Skeletal muscle cell (primary cell): ENCODE measurements at regions not wholly inside any gene's neighbourhood (a gene's known extent, or its start where the extent isn't known, plus 50 kb on each side); places are given as distances from the start of the nearest gene placed in this dataset.
A peak's percentile ranks its signal among the peaks of the same experiment; 100 is the strongest.
"Not testable (repeated sequence)": the region's sequence is repeated elsewhere in the genome, so short reads cannot be mapped to it uniquely, and the experiment has no call there.

ENCODE experiments used
- DNase-seq: peaks from one replicate; pipeline ENCODE4 v3.0.0-alpha.2; 2010; ENCODE audit warnings: low read depth
- H3K4me3 ChIP-seq: 2 replicates; pipeline ENCODE4 v1.5.1; 2011; ENCODE audit warnings: low read depth, mild to moderate bottlenecking, control low read depth, low read length, moderate library complexity

DNA sequence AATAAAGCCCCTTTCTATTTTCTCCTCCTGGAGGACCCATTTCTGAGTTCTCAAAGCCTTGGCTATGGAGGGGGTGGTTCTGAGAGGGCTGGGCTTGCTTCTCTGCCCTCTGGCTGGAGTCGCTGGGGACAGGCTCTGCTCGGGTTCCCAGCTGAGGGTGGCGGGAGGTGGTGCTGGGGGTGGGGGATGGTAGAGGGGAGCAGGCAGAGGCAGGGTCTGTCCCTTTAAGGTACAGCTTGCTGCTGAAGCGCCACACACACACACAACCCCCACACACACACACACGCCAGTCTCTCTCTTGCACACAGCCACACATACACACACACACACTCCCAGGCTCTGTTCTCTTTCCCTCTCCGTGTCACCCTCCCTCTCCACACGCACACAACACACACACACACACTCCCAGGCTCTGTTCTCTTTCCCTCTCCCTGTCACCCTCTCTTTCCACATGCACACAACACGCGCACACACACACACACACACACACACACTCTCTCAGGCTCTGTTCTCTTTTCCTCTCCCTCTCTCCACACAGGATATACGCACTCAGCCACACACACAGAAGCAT, 69.8 kb upstream of the SSBP3 start:
- DNase-seq, result no peak
- H3K4me3 ChIP-seq, result no peak overlapping the region

DNA sequence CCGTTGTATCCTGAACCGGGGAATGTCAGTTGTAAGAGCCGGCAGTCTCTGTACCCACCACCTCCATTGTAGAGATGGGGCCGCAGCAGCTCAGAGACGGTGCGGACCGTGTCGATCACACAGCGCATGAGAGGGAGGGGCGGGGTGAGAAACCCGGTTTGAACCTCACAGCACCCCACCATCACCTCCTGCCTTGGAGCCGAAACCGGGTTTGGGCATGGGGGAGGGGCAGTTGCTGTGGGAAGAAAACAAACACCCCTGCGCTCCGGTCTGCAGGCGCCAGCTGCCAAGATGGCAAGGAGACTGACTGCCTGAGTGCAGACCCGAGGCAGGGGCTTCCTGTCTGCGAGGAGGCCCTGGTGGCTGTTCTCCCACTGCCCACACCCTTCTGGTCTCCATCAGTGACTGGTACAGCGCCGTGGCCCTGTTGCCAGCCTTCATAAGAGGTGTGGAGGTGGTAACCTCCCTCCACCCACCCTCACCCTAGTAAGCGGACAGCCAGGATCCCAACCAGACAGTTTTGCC, 69.2 kb upstream of the SSBP3 start:
- no peak overlapping the region for H3K4me3 ChIP-seq
- no peak for DNase-seq

DNA sequence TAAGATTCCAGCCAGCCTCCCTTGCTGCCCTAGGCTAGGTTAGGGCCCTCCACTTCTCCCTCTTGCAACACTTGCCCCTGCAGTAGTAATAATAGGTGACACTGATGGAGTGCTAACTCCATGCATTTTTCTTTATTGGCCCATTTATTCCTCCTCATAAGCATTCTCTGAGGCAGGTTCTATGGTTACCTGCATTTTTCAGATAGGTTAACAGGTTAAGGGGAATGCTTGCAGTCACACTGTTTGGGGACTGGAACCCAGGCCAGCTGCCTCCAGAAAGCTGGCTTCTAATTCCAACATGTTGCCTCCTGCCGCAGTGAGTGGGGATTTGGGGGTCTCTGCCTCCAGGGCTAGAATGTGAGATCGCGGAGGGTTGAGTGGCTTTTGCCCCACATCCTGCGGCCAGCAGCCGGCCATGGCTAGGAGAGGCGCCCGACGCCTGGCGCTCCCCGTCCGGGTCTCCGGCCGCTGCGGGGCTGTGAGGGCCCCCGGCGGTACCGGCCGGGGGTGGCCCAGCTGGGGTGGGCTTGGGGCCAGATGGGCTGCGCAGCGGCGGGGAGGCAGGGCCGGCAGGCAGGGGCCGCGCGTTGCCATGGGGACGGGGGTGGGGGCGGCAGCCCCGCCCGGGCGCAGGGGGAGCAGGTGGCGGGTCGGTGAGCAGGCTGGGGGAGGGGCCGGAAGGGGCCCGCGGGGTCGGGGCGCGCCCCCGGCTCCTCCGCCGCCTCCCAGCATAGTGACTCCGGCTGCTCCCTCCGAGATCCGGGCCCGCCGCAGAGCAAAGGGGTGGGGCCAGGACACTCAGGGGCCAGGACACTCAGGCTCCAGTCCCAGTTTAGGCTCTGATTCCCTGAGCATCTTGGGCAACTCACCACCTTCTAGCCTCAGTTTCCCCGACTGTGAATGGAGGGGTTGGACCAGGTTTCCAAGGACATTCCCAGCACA, 68.4 kb upstream of the SSBP3 start:
- peak overlapping the region; percentile 23 for H3K4me3 ChIP-seq
- no peak for DNase-seq

DNA sequence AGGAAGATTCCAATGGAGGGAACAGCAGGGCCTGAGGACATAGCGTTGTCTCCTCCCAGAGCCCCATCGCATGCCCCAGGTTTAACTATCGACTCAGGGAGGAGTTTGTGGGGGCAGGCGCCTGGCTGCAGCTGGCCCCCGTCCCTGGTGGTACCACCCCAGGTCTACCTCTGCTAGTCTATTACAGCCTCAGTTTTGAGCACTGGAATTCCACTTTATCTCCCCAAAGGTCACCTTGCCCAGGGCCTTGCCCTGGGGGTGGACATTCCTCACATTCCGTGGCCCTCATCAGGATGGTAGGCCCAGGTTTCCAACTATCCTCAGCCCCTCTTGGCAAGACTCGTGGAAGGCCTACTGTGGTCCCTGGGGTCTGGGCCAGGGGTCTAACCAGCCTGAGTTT, 65.4 kb upstream of the SSBP3 start:
- H3K4me3 ChIP-seq, result no peak overlapping the region
- DNase-seq, result no peak

DNA sequence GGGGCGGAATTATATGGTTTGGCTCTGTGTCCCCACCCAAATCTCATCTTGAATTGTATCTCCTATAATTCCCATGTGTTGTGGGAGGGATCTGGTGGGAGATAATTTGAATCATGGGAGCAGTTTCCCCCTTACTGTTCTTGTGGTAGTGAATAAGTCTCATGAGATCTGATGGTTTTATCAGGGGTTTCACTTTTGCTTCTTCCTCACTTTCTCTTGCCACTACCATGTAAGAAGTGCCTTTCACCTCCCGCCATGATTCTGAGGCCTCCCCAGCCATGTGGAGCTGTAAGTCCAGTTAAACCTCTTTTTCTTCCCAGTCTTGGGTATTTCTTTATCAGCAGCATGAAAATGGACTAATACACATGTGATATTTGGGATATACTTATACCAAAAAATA, 63.2 kb upstream of the SSBP3 start:
- DNase-seq, result not testable (repeated sequence)

DNA sequence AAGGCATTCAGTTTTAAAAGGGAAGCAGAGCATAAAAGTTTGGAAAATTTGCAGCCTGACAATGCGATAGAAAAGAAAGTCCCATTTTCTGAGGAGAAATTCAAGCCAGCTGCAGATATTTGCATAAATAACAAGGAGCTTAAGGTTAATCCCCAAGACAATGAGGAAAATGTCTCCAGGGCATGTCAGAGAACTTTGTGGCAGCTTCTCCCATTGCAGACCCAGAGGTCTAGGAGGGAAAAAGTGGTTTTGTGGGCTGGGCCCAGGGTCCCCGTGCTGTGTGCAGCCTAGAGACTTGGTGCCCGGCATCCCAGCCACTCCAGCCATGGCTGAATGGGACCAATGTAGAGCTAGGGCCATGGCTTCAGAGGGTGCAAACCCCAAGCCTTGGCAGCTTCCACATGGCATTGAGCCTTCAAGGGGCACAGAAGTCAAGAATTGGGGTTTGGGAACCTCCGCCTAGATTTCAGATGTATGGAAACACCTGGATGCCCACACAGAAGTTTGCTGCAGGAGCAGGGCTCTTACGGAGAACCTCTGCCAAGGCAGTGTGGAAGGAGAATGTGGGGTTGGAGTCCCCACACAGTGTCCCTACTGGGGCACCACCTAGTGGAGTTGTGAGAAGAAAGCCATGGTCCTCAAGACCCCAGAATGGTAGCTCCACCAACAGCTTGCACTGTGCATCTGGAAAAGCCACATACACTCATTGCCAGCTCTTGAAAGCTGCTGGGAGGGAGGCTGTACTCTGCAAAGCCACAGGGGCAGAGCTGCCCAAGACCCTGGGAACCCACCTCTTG, 62.3 kb upstream of the SSBP3 start:
- not testable (repeated sequence) for H3K4me3 ChIP-seq, DNase-seq

More for the DNA sequence above, 63.2 kb upstream of the SSBP3 start:
- not testable (repeated sequence) for H3K4me3 ChIP-seq

DNA sequence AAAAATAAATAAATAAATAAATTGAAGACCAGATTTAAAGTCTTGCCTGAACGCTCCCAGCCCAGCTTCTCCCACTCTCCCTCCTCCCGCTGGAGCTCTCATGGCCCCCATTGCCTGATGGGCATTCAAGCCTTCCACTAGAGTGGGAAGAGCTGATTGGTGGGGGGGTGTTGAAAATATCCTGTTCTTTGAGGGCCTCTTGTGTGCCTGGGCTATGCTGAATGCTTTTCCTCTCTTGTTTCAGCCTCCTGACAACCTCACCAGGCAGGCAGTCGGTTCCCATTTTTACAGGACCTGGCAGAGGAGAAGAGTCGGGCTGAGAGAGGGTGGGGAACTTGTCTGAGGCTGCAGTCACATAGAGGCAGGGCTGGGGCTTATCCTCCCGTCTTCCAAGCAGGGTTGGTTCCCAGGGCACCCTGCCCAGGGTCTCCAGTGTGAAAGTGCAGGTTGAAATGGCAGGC, 59.2 kb upstream of the SSBP3 start:
- no peak for DNase-seq
- no peak overlapping the region for H3K4me3 ChIP-seq

DNA sequence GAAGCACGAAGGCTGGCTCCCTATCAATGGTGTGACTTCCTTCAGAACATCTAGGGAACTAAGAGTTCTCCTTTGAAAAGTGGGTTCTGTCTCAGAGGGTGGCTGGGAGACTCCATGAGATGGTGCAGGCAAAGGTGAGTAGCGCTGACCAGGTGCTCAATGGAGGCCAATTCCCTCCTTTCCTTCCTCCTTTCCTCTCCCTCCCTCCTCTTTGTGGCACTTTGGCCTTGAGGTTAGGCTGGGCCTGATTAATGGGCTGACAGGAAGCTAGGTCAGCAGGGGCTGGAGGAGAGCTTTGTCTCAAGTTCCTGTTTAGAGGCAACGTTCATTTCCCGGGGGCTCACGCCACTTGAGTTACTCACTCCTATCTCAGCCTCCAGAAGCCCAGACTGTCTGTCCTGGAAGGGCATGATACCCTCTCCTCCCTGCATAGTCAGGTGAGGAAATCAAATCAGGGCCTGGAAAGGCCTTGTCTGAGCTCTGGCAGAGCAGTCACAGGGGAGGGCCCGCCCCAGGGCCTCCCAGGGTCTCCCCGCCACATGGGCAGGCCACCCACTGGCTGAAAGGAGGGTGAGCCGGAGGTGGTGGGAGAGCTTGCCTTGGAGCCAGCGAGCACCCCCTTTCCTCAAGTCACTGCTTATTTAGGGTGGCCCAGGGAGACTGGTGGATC, 58.4 kb upstream of the SSBP3 start:
- DNase-seq, result no peak
- no peak overlapping the region for H3K4me3 ChIP-seq

DNA sequence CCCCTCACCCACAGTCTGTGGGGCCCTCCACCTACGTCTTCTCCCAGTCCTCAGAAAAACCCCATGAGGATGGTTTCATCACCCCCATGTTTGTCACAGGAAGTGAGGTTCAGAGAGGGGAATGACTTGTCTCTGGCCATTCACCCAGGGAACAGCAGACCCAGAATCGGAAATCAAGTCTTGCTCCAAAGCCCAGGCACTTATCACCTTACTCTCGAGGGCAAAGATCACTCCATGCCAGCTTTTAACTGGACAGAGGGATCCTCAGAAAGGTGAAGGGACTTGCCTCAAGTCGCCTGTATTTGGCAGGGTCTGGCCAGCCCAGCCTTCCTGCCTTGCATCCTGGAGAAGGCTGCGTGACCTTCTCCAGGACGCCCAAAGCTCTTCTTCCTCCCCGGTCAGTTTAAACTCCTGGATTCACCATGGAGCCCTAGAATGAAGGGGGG, 57.9 kb upstream of the SSBP3 start:
- no peak for DNase-seq
- no peak overlapping the region for H3K4me3 ChIP-seq

DNA sequence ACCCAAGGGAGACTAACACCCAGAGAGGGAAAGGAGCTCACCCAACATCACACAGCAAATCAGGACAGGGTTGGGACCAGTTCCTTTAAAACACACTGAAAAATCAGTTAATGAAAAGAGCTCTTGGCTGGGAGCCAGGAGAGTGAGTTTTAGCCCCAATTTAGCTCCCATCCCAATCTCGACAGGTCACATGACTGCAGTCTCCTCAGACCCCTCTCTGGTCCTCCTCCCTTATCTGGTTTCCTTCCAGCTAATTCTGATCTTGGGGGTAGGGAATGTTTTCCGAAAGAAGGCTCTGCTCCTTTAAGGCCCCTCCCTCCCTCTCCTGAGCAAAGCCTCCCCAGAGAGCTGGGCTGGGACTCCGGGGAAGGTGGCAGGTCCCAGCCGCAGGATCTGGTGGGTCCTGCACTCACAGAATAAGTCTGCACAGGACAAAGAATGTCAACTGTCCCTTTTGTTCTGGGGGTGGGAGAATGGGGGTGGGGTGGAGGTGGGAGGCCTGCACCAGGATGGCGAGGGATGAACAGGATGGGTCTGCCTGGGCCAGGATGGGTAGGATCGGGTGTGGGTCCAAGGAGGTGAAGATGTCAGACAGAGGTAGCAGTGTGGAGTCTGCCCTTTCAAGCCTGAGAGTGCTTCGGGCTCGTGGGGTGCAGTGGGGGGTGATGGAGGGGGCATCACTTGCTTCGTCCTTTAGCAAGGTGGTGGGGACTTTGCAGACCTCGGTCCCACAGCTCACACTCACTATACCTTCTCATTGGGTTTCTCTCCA, 57.3 kb upstream of the SSBP3 start:
- H3K4me3 ChIP-seq, result no peak overlapping the region
- no peak for DNase-seq

DNA sequence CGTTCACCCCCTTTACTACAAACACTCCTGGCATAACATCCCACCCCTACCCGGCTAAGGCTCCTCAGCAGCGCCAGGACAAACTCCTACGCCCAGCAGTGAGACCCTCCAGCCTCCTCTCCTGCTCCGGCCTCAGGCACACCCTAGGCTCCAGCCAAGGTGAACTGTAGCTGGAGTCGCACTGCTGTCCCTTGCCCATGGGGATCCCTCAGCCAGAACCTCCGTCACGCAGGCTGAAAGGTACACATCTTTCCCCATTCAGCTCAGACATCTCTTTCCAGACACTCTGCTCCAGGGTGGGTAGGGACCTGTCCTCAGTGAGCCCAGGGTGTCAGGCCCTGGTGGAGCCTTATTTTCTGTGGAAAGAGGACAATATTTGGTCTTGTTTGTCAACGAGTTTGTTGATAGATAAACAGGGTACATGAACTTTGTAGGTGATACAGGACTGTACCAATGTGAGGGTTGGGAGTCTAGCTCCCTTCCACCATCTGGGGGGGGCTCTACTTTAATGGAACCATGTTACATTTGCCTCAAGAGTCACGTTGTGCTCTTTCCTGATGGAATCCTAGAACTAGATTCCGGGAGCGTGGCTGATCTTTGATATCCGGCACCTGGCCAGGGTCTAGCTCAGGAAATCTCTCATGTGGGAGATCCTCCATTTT, 56.5 kb upstream of the SSBP3 start:
- no peak overlapping the region for H3K4me3 ChIP-seq
- no peak for DNase-seq

DNA sequence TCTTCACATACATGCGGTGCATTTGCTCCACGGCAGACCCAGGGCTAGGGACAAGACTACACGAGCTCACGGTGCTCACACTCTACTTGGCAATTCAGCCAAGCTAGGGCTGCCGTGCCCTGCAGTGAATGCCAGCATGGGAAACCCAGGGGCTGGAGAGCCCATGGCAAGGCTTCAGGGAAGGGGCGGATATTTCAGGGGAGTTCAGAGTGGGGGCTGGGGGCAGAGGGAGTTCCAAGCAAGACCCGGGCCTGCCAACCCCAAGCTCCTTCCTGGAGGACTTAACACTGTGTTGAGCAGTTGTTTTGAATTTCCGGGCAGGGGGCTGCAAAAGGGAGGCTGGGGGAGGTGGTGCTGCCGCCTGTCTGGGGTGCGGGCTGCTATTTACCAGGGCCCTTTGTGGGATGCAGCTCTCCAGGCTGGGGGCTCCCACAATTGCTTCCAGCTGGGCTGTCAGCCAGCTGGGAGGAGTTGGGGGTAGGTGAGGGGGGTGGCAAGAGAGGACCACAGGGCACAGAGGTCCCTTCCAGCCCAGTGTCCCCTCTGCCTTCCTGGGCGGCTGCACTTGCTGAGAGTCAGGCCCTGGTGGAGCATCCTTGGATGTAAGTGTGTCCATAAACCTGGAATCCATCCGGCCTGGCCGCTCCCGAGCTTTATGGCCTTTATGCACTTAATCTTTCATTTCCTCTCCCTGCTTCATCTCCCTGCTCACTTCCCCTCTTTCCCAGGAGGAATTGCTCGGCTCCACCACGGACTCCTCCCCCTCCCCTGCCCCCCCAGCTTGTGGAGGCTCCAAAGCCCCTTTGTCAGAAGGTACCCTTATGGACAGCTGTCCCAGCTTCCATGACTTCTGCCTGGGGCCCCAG, 55.8 kb upstream of the SSBP3 start:
- no peak for DNase-seq
- H3K4me3 ChIP-seq, result no peak overlapping the region

DNA sequence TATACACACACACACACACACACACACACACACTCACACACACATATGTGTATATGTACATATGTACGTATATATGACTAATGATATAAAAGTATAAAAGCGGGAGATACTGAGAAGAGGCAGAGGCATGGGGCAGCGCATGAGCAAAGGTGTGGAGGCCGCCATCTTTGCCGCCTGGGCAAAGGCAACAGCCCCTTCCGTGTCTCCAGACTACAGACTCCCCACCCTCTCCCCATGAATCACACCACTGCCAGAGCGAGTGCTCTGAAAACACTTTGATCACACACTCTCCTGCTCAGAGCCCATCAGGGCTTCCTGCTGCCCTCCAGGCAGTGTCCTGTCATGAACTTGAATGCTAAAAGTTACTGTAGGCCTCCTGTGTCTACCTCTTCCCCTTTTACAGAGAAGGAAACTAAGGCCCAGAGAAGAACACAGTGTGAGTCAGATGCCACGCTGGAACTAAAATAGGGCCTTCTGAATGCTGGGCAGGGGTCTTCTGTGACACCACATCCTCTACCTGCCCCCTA, 54.7 kb upstream of the SSBP3 start:
- DNase-seq, result no peak
- no peak overlapping the region for H3K4me3 ChIP-seq

DNA sequence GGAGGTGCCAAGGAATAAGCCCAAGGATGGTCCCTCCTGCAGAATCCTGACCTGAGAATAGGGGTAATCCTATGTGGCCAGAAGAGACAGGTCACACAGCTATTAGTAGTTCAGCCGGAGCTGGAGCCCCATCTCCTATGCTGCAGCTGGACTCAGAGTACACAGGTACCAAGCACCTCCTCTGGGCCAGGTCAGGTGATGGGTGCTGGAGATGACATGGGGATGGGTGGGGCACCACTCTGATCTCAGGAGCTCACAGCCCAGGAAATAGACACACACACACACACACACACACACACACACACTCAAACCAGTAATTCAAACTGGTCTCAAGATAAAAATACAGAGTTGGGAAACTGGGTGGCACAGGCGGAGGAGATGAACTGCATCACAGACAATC, 54.2 kb upstream of the SSBP3 start:
- H3K4me3 ChIP-seq, result no peak overlapping the region
- DNase-seq, result no peak

DNA sequence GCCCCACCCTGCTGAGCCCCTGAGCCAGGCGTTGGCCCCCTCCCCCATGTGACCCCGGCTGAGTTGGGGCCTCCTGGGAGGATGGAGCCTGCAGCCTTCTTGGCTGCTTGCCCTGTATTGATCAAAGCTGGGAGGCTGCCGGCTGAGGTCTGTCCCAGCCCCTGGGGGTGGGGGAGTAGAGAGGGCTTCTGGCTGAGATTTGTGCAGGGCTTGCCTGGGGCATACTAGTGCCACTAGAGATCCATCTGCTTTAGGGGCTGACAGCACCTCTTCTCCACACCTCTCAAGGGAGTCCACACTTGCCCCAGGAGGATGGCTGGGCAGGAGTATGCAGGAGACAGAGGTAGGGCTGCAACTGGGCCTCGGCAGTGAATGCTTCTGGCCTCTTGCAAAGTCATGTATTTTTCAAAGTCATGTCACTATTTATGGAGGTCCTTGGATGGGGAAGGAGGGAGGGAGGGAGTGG, 53.6 kb upstream of the SSBP3 start:
- no peak overlapping the region for H3K4me3 ChIP-seq

DNA sequence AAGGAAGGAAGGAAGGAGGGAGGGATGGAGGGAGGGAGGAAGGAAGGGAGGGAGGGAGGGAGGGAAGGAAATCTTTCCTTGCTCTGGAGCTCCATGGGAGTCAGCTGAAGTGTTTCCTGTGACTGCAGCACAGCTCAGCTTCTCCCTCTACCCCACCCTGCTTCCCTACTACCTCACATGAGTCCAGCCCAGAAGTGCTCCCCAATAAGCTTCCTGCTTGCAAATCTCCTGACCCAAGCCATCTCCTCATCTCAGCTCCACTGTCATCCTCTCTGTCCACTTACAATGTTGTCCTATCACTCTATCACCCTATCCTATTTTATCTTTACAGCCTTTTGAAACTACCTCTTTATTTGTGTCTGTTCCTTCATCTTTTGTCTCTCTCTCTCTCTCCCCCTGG, 52.9 kb upstream of the SSBP3 start:
- no peak for DNase-seq
- no peak overlapping the region for H3K4me3 ChIP-seq

More for the DNA sequence above, 53.6 kb upstream of the SSBP3 start:
- DNase-seq, result no peak
